KMS-11 (cell line): ENCODE measurements at regions not wholly inside any gene's neighbourhood (a gene's known extent, or its start where the extent isn't known, plus 50 kb on each side); places are given as distances from the start of the nearest gene placed in this dataset.

Source experiments
- H2AFZ ChIP-seq: fragments of 200-600 bp; sonication (generic); 2 replicates; pipeline ENCODE4 v1.6.1; 2016; ENCODE audit warnings: antibody characterized with exemption, mixed run types, low read depth
- H3K27ac ChIP-seq: fragments of 200-600 bp; sonication (generic); 2 replicates; pipeline ENCODE4 v1.6.1; 2016; ENCODE audit warnings: mild to moderate bottlenecking, mixed run types
- H3K27me3 ChIP-seq: fragments of 200-600 bp; sonication (generic); 2 replicates; pipeline ENCODE4 v1.6.1; 2017; ENCODE audit warnings: mild to moderate bottlenecking, low read depth, mixed run types, moderate library complexity; ENCODE audit not compliant: insufficient read depth
- H3K36me3 ChIP-seq: fragments of 200-600 bp; sonication (generic); 2 replicates; pipeline ENCODE4 v1.6.1; 2017; ENCODE audit warnings: mild to moderate bottlenecking, mixed run types; ENCODE audit not compliant: insufficient read depth
- H3K4me1 ChIP-seq: fragments of 200-600 bp; sonication (generic); 2 replicates; pipeline ENCODE4 v1.6.1; 2016; ENCODE audit warnings: mild to moderate bottlenecking, low read depth, mixed run types; ENCODE audit not compliant: poor library complexity, severe bottlenecking
- H3K4me2 ChIP-seq: fragments of 200-600 bp; sonication (generic); 2 replicates; pipeline ENCODE4 v1.7.0; 2016; ENCODE audit warnings: mild to moderate bottlenecking, mixed run types
- H3K4me3 ChIP-seq: fragments of 200-600 bp; sonication (generic); IDR thresholded peaks from 2 replicates; pipeline ENCODE4 v1.6.1; 2017; ENCODE audit warnings: low read depth, low read length, mixed read lengths; ENCODE audit not compliant: insufficient read depth
- H3K79me2 ChIP-seq: fragments of 200-600 bp; sonication (generic); 2 replicates; pipeline ENCODE4 v1.6.1; 2016; ENCODE audit warnings: low read depth, mixed run types; ENCODE audit not compliant: insufficient read depth
- H3K9ac ChIP-seq: fragments of 200-600 bp; sonication (generic); 2 replicates; pipeline ENCODE4 v1.6.1; 2016; ENCODE audit warnings: mild to moderate bottlenecking, mixed run types
- H4K20me1 ChIP-seq: fragments of 200-600 bp; sonication (generic); 2 replicates; pipeline ENCODE4 v1.6.1; 2016; ENCODE audit warnings: mild to moderate bottlenecking, mixed run types; ENCODE audit not compliant: insufficient read depth
- CTCF ChIP-seq: fragments of 200-600 bp; sonication (generic); conservative IDR thresholded peaks from 2 replicates; pipeline ENCODE4 v1.6.1; 2017; ENCODE audit warnings: low read depth, mild to moderate bottlenecking, antibody characterized with exemption, low read length, moderate library complexity, mixed read lengths

- Histone ChIP-seq H3K4me3 (no peak overlapping the region), H3K27ac (no peak overlapping the region), H3K79me2 (no peaks in the 10 kb centered on the region), H3K9ac (no peak overlapping the region), H2AFZ (no peak overlapping the region), H3K36me3 (no peaks in the 10 kb centered on the region), H3K27me3 (no peaks in the 10 kb centered on the region), H3K4me1 (no peaks in the 10 kb centered on the region), H3K4me2 (no peak overlapping the region), H4K20me1 (no peaks in the 10 kb centered on the region)
- TF ChIP-seq CTCF, result no peak
Measured at GRCh38 chr10:128526791-128527375, 400.7 kb upstream of the MKI67 start.

- no peak for TF ChIP-seq CTCF
- H3K79me2 ChIP-seq, result no peaks in the 10 kb centered on the region
- H3K27ac ChIP-seq, result no peak overlapping the region
- no peak overlapping the region for H3K4me2 ChIP-seq
- no peak overlapping the region for H3K9ac ChIP-seq
- H3K4me3 ChIP-seq, result no peak overlapping the region
- no peaks in the 10 kb centered on the region for H4K20me1 ChIP-seq
- H3K27me3 ChIP-seq, result no peaks in the 10 kb centered on the region
- H3K4me1 ChIP-seq, result no peaks in the 10 kb centered on the region
- no peak overlapping the region for H2AFZ ChIP-seq
- H3K36me3 ChIP-seq, result no peaks in the 10 kb centered on the region
Measured at GRCh38 chr10:128527711-128528110, 401.5 kb upstream of the MKI67 start.

- H2AFZ ChIP-seq, result no peak overlapping the region
Measured at GRCh38 chr10:128528167-128528566, 401.9 kb upstream of the MKI67 start.

GRCh38 chr10:128528781-128529180, 402.6 kb upstream of the MKI67 start:
- H3K4me1 ChIP-seq, result no peaks in the 10 kb centered on the region
- no peaks in the 10 kb centered on the region for H3K36me3 ChIP-seq
- H3K27ac ChIP-seq, result no peak overlapping the region
- no peaks in the 10 kb centered on the region for H3K27me3 ChIP-seq
- H3K4me3 ChIP-seq, result no peak overlapping the region
- H3K79me2 ChIP-seq, result no peaks in the 10 kb centered on the region
- H3K9ac ChIP-seq, result no peak overlapping the region
- H2AFZ ChIP-seq, result no peak overlapping the region
- TF ChIP-seq CTCF, result no peak
- no peak overlapping the region for H3K4me2 ChIP-seq
- H4K20me1 ChIP-seq, result no peaks in the 10 kb centered on the region

More at GRCh38 chr10:128528167-128528566, 401.9 kb upstream of the MKI67 start:
- no peak for TF ChIP-seq CTCF
- no peaks in the 10 kb centered on the region for H3K4me1 ChIP-seq
- H3K9ac ChIP-seq, result no peak overlapping the region
- H3K4me2 ChIP-seq, result no peak overlapping the region
- no peaks in the 10 kb centered on the region for H3K27me3 ChIP-seq
- H4K20me1 ChIP-seq, result no peaks in the 10 kb centered on the region
- no peak overlapping the region for H3K27ac ChIP-seq
- no peaks in the 10 kb centered on the region for H3K36me3 ChIP-seq
- no peaks in the 10 kb centered on the region for H3K79me2 ChIP-seq
- no peak overlapping the region for H3K4me3 ChIP-seq
